NCI-H446 (cell line): ENCODE measurements at regions not wholly inside any gene's neighbourhood (a gene's known extent, or its start where the extent isn't known, plus 50 kb on each side); places are given as distances from the start of the nearest gene placed in this dataset.

ENCODE experiments used
- DNase-seq, 2 experiments: peaks; one replicate each; lab custom pipeline; 2025; lab: John Stamatoyannopoulos, UW

- DNase-seq = no peak
These were observed 238.7 kb upstream of the SNX7 start for GRCh38 chr1:98422816-98423215.

GRCh38 chr1:98421085-98421435 is 240.5 kb upstream of the SNX7 start:
- no peak for DNase-seq

DNA sequence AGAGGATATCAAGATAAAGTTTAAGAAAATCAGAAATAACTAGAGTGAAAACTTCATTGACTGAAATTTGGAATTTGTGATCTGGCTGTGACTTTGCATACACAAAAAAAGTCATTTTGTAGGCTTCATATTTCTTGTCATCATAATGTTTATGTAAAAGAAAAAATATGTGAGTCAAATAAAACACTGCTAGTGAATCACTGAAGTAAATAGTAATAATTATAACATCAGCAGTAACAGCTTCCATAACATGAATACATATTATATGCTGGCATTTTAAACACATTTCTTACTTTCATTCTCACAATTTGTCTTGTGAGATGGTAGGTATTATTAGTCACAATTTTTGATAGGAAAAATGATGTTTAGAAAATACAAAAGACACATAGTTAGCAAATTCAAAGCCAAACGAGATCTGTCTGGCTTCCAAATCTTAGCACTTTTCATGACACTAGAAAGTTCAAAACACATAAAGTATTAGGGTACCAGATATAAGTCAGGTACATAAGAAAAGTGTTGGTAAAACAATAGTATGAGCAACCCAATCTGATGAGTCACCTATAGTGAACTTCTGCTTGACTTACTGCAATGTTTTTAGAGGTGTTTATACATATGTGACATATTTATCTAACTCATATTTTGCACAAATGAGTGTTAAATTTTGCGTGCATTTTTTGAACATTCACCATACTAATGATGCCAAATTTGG is 241.0 kb upstream of the SNX7 start:
- DNase-seq = no peak

GRCh38 chr1:98417820-98418219 is 243.7 kb upstream of the SNX7 start:
- no peak for DNase-seq

DNA sequence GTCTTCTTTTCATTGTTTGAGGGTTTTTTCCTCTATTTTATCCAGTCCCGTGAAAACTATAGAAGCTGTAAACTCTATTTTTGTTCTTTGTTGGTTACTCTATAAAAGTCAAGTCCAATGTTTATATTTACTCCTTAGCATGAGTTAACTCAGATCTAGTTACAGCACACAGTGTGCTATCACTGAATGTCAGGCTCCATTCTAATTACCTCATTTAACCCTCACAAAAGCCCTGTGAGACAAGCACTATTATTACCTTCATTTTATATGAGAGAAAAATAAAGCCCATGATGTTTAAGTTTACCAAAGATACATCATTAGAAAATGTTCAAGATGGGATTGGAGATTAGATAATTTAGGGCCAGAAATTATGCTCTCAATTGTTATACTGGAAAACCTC is 251.4 kb upstream of the SNX7 start:
- no peak for DNase-seq

DNA sequence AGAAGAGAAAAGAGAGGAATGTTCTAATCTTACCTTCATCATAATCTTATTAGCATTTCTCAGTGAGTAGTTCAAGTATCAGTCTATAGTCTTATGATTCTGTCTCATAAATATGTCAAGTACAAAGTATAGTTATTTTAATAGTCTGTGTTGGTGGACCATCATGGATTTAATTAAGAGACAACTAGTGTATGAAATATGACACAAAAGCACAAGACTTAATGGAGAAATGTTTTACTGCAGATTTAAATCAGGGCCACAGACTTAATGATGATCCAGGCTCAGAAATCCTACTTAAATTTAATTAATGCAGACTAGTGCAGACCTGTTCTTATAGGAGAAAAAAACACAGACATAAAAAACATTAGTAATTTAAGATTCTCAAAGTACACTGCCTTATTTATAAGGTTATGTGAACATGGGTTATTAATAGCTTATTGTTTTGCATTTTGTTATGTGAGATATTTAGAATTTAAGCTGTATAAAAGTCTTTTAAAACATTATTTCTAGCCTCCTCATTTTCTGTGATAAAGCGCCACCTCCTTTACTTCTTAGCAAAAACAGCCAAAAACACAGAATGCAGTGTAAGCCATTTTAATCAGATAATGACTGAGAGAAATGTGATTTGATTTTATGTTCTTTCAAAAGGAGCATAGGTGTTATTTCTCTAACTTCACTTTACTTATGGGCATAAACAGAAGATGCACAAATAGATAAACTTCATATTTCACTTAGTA is 255.0 kb upstream of the SNX7 start:
- no peak for DNase-seq

DNA sequence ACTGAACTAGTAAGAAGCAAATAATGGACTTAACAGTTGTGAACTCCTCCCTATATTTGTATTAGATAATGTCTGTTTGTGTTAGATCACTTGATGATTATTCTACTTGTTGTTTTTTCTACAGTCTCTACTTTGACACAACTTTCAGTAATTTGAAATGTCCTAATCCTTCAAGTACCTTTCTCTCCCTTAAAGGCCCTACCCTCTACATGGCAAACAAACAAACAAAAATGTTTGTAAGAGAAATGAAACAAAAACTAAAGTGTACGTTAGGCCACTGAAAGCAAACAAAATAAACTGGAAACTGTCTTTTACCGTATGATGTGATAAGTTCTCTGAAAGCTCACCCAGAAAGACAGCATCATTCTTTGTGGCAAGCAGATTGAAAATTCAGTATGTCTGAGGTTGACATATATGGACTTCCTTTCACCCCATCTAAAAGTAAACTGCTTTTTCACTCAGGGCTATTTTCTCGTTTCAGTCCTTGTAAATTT is 255.9 kb upstream of the SNX7 start:
- no peak for DNase-seq

- no peak for DNase-seq
These were observed 256.7 kb upstream of the SNX7 start for GRCh38 chr1:98404866-98405265.

DNA sequence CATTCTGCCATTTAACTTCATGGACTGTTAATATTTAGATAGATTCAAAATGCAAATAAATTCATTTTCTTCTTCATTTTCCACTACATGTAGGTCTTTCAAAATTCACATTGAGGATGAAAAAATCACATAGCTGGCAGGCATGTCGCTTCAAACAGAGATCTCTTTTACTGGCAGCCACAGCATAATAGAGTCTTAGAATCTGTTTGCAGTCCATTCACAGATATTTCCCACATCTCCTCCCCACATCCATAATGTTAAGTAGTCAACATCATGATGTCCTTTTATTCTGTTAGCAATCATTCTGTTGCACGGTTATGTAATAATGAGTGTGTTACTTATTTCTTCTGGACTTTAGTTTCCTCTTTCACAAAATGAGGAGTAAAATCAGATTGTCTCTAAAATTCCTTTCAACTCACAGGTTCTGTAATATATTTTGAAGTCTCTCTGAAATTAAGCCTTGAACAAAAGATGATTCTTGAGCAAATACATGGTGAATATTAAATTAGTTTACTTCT is 257.5 kb upstream of the SNX7 start:
- no peak for DNase-seq

GRCh38 chr1:98402860-98403259 is 258.7 kb upstream of the SNX7 start:
- no peak for DNase-seq

DNA sequence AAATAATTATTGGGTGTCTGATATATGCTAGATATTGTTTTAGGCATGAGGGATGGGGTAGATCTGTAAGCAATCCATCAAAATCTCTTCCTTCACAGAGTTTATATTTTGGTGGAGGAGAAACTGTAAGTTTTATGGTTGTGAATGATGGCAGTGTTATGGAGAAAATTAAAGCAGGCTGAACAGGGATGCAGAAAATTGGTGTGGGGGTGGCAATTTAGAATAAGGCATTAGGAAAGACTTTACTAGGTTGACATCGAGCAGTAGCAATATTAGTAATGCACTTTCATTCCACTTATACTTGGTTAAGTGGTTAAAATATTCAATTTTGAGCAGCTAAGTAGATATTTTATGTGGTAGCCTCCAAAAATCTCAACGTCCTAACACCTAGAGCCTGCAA is 261.1 kb upstream of the SNX7 start:
- no peak for DNase-seq

GRCh38 chr1:98399218-98399617 is 262.3 kb upstream of the SNX7 start:
- no peak for DNase-seq

DNA sequence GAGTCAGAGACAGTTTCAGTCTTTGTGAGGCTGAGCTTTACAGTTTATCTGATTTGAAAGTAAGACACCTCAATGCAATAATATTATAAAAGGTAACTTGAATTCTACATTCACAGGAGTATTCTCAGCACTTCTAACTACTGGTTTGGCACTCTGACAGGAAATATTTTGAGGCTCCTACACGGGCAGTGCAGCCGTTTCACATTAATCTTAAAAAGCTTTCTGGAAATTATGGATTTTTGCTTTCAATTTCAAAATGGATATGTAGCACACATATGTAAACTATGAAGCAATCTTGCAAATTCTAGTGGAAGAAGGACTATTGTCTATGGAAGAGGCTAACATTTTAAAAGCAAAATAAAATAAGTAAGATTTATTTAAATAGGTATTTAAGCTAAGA is 262.9 kb upstream of the SNX7 start:
- no peak for DNase-seq

DNA sequence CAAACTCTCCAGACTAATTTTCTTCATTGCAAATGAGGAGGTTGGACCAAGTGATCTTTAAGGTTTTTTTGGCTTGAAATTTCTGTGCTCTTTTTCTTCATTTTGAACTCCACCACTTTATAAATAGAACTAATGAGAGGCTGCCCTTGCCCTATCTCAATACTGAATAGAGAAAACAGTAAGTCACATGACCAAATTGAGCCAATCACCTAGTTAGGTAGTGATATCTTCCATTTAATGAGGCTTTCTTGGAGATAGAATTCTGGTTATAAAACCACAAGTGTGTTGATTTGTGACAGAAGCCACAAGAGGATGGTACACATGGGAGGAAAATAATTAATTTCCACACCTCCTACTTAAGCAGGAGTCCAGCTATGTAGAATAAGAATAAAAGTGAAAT is 263.4 kb upstream of the SNX7 start:
- no peak for DNase-seq

- no peak for DNase-seq
These were observed 267.8 kb upstream of the SNX7 start for GRCh38 chr1:98393719-98394118.

DNA sequence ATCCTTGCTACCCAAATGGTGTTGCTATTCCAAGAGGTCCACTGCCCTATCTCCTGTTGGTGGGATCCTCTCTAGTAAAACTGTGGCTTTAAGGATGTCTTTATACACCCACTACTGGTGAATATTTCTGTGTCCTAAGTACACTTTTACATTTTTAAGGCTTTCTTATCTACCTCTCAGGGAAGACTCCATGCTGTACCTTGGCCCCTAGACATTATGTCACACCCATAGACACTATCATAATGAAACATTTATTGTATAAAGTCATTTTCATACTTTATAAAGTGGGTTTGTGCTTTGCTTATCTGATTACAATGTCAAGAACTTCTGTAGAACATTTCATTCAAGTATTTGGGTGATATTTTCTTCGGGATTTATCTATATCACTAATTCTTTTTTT is 270.3 kb upstream of the SNX7 start:
- no peak for DNase-seq

GRCh38 chr1:98389809-98390208 is 271.7 kb upstream of the SNX7 start:
- no peak for DNase-seq

- peak; percentile 72 to 88 for DNase-seq
These were observed 273.1 kb upstream of the SNX7 start for GRCh38 chr1:98388441-98388840.

DNA sequence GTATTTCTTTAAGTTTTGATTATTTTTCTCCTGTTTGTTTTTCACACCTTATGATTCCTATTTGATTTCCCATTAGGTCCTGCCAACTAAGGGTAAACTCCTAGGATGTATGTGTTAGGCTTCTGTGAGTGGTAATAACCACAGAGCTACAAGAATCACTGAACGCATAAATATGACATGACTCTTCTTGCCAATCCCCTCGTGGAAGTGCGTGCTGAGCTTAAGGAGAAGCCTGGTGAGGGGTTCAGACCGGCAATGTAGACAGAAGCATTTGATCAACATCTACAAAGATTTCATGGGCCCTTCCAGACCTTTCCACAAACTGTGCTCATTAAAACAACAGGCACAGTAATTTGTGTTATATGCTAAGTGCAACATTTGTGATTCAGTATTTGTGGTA is 273.8 kb upstream of the SNX7 start:
- no peak for DNase-seq

DNA sequence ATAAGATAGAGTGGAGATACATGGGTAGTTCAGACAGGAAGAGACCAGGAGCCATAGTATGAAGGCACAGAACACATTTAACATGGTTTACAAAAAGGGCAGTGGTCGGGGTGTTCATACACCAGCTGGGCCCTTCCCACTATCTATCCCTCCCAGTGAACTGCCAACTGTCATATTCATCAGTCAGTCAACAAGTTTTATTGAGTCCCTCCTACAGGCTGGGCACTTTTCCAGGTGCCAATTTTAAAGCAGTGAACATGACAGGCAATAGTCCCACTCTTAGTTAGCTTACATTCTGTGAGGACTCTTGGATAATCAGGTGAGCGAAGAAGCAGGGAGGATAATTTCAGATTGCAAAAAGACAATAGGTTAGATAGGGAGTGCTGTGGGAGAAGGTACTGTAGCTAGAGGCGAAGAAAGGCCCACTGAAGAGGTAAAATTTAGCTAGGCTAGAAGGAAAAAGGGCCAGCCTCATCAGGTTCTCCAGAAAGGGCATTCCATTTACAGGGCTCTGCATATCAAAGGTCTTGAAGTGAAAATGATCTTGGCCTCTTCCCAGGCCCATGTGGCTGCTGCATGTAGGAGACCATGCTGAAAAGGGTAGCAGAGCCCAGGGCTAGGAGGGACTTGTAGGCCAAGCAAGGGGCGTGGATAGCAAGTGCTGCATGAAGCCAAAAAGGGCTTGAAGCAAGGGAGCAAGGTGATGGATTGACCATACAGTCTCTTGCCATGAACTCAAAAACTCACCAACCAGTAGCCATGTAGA is 274.7 kb upstream of the SNX7 start:
- peak; percentile 84 to 91 for DNase-seq

- DNase-seq = peak in 1 of 2 experiments; percentile 23
These were observed 275.9 kb upstream of the SNX7 start for GRCh38 chr1:98385652-98386051.

GRCh38 chr1:98384461-98385141 is 276.9 kb upstream of the SNX7 start:
- peak in 1 of 2 experiments; percentile 56 for DNase-seq
